HG03571 (cell line): ENCODE measurements at regions not wholly inside any gene's neighbourhood (a gene's known extent, or its start where the extent isn't known, plus 50 kb on each side); places are given as distances from the start of the nearest gene placed in this dataset.
"Not testable (repeated sequence)": the region's sequence is repeated elsewhere in the genome, so short reads cannot be mapped to it uniquely, and the experiment has no call there.

ENCODE experiments used
- ATAC-seq: cut with Tn5 transposase; IDR thresholded peaks from one replicate; pipeline ENCODE4 v1.9.1; 2021; ENCODE audit not compliant: unreplicated experiment

DNA sequence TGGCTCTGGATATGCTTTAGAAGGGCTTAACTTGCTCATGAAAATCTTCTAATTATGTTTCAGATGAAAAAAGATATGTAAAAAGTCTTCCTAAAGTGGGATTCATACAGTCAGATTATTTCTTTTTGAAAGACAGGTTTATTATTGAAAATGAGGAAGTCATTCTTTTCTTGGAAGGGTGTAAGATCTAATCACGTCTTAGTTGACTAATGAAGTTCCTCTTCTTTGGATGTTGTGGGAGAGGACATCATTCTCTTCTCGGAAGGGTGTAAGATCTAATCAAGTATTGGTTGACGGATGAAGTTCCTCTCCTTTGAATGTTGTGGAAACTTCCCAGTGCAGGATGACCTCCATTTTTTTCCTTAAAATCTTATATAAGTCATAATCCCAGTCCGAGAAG lies 74.9 kb downstream of the ALG10 start:
- ATAC-seq = no peak

DNA sequence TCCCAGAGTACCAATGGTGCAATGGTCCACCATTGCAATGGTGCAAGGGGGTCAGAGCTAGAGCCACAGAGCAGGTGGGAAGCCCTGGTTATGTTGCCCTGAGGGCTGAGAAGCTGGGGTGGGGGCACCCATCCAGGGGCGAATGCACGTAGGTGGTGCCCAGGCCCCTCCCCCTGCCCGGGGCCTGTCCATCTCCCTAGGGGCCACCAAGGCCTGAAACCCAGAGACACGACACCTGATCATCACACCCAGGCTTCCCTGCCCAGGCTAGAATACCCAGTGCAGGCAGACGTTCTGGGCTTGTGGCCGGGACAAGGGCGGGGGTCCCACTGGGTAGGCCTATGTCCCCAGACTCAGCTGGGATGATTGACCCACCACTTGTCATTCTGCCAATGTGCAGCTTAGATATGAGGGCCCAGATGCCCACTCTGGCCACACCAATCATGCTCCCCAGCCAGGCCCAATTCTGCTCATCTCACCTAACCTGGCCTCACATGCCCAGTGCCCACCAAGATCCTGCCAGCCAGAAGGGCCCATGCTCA lies 83.2 kb downstream of the ALG10 start:
- no peak for ATAC-seq

DNA sequence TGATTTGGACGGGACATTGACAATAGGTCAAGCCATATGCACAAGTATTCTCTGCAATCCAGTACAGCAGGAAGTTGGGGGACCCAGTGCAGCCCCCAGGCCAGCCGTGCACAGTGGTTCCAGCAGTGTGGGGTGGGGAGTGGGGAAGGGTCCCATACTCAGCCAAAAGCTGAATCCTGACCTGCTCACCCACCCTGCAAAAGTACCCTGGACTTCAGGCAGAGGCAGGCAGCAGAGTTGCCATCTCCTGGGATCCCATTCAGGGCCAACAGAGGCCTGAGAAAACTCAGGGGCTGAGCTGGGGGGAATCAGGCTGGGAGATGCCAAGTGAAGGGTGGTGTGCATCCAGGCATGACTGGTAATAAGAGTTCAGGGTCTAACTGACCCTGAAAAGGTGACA lies 83.9 kb downstream of the ALG10 start:
- ATAC-seq = no peak

DNA sequence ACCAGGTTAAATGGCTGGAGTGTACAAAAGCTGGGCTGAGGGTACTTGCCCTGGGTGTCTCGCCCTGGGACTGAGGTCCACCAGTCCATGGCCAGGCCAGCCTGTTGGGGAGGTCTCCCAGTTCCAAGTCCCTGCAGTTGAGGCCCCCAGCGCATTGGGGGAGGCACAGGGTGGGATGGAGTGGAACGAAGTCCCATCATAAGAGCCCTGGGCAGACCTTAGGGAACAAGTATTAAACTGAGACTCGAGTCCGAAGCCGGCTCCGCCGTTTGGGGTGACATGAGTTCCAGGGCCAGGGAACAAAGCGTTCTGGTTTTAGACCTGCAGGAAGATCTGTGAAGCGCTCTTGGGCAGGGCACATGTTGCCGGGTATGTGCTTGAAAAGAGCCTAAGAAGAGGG lies 84.7 kb downstream of the ALG10 start:
- ATAC-seq = no peak

DNA sequence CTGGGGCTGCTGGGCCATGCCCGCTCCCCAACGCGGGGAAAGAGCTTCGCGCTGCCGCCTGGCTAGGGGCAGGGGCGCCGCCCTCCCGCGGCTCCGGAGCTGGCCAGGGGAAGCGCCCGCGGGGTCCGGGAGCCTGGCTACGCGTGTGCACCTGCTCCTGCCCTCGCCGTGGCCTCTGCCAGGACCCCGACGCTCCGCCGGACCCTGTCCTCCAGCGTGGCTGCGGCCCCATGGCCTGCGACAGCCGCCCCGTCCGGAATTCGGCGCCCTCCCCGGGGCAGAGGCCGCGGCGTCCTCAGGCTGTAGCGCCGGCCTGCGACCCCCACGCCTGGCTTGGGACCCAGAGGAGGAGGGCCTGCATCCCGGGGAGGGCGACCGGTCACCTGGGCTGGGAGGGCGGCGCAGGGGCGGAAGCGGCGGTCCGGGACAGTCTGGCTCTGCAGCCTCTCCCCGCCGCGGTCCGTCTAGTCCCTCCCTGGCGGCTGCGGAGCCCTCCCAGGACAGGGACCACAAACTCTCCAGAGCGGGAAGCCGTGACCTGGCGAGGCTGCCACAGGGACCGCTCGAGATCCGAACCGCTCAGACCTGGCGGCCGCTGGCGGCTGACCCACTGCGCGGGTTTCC lies 85.6 kb downstream of the ALG10 start:
- ATAC-seq = no peak

DNA sequence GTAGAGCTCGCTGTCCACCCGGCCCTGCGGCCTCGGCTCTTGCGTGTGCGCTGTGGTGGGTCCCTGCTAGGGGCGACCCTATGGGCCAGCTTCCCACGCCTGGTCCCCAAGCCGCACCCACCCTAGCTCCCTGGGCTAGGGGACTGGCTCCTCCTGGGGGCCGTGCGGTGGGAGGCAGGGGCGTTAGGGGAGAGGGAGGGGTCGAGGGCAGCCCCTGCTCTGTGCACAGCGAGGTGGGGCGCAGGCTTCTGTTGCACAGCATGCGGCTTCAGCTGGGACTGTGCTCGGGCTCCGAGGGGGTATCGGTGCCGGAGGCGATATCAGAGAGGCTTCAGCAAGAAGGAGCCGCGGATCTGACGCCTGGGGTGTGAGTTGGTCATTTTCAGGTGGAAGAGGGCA lies 86.1 kb downstream of the ALG10 start:
- no peak for ATAC-seq

DNA sequence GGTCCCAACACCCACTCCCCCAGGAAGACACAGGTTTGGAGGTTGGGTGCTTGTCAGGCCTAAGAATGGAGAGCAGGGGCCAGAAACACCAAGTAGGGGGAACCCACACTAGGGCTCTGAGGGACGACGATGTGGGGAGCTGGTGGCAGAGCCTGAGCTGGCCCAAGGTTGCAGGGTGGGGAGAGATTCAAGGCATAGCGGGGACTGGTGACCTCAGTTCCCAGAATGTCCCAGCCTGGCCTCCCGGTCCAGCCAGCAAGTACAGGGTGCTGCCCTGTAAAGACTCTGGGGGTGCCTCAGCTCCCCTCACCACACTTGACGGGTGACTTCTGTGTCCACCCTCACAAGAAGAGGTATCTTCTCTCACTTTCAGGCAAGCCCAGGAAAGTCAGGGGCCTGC lies 86.7 kb downstream of the ALG10 start:
- no peak for ATAC-seq

DNA sequence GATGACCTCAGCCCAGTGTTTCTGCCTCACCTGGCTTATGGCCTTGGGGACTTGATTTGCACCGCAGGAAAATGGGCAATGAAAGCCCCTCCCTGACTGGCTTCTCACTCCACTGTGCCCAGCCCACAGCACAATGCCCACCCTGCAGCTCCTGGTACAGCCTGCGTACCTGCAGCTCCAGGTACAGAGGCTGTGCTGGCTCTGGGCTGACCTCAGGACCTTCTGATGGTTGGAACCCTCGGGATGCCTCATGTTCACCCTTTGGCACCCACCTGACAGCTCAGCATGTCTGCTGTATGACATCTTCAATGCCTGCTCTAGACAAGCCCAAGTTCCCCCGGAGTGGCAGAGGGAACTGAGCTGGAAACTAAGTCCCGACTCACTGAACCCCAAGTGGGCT lies 87.1 kb downstream of the ALG10 start:
- ATAC-seq = no peak

DNA sequence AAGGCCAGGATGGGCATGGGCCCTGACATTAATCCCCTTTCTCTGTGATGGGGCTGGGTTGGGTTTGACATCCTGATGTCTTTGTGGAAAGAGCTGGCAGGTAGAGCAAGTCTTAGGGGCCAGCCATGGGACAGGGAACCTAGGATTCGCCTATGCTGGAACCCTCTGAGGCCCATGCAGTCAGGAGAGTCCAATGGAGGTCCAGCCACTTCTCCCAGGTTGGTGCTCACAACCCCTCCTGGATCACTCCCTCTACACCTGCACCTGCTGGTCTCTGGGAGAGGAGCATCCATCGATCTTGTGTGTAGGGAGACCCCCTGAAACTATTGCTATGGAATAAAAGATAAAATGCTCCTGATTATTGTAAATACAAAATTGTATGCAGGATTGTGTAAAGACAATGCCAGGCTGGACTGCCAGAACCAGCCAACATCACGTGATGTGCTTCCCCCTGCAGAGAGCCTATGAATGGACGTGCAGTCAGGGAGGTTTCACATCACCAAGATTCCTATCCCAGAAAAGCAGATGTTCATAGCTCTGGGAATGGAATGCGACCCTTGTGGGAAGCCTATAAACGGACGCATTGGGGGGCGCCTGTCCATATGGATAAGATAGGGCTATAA lies 87.7 kb downstream of the ALG10 start:
- not testable (repeated sequence) for ATAC-seq

DNA sequence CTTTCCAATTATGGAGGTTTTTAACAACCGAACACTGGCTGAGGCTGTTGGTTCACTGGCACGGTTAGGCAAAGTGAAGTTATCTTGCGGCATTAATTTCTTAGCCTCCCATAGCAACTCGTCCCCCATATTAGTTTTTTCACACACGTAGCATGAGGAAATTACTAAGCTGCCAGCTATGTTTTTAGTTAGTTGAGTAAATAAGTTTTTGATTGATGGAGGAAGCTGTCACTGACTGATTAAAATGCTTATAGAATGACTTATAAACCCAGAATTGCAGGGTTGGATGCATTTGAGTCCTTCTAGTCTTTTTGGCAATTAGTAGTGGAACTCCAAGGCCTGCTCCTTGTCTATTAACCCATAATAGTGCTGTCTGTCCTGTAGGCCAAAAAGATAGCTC lies 97.1 kb downstream of the ALG10 start:
- no peak for ATAC-seq

DNA sequence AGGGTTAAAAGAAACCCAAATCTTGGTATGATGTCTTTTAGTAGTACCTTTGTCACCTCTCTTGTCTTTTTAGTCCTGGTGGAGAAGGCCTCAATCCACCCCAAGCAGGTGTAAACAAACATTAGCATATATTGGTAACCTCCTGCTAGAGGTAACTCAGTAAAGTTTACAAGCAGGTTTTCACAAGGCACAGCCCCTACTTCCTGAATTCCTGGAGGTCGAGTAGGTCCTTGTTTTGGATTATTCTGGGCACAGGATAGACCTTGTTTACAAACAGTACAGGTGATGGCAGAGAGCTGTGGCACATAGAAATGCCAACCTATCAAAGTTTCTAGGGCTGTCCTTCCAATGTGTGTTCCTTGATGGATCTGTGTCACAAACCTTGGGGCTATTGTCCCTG lies 99.1 kb downstream of the ALG10 start:
- ATAC-seq = no peak

DNA sequence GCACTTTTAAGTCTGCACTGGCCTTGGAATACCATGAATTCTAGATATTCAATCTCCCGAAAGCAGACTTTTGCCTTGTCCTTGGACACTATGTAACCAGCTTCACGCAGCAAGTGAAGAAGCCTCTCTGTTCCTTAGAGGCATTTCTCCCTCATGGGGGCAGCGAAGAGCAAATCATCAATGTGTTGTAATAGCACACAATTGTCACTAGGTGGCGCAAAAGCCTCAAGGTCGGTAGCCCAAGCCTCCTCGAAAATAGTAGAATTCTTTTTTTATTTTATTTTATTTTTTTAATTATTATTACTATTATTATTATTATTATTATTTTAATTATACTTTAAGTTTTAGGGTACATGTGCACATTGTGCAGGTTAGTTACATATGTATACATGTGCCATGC lies 100.8 kb downstream of the ALG10 start:
- ATAC-seq = not testable (repeated sequence)

DNA sequence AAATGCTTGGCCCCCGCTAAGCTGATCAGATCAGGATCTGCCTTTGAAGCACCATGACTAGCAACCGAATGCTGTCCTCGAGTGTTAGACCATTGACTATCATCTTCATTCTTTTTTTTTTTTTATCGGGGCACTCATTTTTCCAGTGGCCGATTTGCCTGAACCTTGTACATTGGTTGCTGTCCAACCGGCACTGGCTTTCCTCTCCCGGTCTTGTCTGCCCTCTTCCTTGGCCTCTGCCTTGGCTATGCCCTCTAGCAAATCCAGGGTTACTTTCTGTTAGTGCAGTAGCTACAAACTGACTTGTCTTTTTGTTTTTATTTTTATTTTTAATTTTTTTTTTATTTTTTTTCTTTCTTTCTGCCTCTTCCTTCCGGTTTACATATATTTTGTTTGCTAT lies 102.3 kb downstream of the ALG10 start:
- no peak for ATAC-seq

DNA sequence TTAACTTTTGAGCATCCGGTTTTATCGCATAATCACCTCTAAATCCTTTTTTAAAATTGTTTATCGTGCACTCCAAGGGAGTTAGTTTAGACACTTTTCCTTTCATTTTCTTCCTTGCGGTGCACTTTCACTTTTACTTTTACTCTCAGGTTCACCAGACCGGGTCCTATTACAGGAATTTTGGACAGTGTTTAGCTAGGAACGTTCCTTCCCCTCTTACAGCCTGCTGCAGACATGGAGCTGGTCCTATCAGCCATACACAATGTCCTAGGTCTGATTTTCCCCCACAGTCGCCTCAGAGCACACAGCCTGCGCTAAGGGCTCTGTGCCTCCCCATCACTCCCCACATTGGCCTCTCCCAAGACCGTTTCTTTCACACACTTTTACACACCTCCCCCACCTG lies 103.9 kb downstream of the ALG10 start:
- peak; percentile 66 for ATAC-seq

DNA sequence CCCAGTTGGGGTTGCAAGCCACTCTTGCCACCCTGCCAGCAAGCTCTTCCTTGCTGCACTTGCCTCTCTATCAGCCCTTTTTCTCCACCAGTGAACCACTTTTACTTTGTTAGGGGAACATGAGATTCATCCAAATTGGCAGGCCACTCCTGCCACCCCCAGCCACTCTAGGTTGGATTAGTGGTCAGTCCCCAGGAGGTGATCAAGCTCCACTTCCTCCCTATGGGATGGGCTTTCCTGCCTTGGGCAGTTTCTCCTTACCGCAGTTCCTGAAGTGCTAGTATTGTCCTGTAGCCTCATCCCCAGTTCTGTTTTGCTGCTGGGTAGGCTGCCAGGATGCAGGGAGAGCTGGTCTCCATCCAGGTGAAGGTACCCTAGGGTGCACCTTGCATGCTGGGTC lies 104.5 kb downstream of the ALG10 start:
- ATAC-seq = no peak

DNA sequence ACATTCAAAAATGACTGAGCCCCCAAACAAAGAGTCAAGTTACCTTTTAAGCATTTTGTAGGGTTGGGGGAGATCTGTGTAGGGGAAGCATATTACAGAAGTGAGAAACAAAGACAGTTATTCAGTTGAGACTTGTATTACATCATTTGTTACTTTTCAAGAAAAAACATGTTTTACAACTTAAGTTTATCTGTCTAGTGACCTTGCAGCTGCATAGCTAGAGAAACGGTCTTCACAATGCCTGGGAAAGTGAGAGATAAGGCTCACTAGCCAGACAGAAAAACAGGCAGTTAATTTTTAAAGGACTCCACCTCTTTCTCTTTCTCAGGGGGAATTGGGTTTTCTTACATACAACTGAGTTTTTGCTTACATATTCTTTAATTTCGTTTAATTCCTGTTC lies 105.1 kb downstream of the ALG10 start:
- ATAC-seq = not testable (repeated sequence)

DNA sequence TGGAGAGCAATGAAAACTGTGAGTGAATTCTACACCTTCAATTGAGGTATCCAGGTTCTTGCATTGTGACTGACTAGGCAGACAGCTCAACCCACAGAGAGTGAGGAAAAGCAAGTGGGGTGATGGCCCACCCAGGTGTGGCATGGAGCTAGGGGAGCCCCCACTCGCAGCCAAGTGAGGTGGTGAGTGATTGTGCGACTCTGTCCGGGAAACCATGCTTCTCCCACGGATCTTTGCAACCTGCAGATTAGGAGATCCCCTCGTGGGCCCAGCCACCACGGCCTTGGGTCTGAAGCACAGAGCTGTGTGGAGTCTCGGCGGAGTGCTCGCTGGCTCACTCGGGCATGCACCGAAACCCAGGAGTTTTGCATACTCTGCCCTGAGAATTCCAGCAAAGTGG lies 120.1 kb downstream of the ALG10 start:
- no peak for ATAC-seq

DNA sequence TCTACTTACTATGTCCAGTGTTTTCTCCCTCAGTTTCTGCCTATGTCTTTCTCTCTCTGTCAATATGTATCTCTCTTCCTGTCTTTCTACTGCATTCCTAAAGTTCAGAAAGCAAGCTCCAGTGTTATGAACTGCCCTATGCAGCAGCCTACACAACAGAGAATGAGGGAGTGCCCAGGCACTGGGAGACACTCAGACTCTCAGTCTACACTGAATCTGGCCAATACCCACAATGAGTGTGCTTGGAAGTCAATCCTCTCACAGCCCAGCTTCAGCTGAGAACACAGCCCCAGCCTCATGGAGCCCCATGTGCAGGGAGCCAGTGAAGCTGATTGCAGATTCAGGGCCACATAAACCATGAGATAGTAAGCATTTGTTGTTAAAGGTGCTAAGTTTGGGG lies 128.7 kb downstream of the ALG10 start:
- no peak for ATAC-seq

DNA sequence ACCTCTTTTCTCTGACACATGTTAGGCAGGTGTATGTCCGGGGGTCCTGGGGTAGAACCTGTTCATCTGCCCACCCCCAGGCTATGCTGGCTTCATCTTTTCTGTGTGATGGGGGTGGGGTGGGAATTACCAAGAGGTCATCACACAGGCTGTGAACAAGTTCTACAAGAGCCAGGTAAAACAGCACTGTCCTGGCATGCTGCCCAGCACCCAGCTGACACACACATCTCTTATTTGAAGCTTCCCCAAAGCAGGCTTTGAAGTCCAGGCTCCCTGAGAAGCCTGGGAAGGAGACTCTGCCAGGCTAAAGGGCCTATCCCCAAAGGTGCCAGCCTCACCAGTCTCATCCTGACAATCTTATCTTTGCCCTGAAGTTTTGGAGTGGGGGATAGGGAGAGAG lies 141.1 kb downstream of the ALG10 start:
- ATAC-seq = no peak

DNA sequence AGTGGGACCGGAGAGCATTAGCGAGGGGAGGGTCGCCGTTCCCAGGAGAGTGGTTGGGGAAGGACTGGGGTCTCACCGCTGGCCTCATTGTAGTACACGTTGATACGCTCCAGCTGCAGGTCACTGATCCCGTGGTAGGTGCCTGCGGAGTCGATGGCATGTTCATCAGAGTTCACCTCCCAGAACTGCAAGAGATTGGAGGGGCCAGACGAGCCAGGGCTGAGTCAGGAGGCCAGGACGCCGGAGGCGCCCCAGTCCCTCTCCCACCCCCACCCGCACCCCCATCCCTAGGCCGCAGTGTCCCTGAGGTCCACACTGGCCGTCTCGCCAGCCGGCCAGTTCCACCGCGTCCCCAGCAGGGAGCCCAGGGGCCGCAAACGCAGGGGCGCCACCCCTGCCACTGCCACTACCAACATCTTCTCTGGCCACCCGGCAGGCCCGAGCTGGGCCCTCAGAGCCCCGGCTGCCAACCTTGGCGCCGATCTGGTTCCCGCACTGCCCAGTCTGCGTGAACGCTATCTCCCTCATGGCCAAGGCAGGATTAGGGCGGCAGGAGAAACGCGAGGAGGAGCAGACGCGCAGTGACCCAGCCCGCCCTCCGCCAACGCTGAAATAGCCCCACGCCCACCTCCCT lies 144.2 kb downstream of the ALG10 start:
- ATAC-seq = no peak

DNA sequence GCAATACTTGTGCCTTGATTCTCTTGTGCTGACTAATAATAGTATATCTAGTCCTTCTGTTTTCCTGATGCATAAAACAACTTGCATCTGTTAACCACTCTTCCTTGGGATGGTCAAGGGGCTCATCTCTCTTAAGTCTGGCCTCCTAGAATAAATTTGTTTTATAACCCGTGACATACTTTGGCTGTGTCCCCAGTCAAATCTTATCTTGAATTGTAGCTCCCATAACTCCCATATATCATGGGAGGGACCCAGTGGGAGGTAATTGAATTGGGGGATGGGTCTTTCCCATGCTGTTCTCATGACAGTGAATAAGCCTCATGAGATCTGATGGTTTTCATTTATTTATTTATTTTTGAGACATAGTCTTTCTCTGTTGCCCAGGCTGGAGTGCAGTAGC lies 146.2 kb downstream of the ALG10 start:
- ATAC-seq = not testable (repeated sequence)

DNA sequence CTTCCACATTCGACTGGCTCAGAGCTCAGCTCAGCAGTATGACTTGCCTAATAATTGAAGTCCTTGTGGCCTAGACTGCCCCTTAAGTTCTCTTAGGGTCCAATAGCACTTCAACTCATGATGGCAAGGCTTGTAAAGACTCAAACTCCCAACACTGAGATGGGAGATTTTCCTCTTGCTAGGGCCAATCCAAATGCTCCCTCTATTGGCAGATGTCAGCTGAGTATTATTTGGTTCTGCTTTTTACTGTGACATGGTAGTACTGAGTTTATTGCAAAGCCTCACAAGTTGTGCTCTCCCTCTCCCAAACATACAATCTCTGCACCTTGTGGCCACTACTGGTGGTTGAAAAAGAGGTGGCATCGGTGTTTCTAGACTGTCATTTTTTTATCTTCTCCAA lies 164.2 kb downstream of the ALG10 start:
- no peak for ATAC-seq
